ENCODE measurements at regions not wholly inside any gene's neighbourhood (a gene's known extent, or its start where the extent isn't known, plus 50 kb on each side); places are given as distances from the start of the nearest gene placed in this dataset.

DNA sequence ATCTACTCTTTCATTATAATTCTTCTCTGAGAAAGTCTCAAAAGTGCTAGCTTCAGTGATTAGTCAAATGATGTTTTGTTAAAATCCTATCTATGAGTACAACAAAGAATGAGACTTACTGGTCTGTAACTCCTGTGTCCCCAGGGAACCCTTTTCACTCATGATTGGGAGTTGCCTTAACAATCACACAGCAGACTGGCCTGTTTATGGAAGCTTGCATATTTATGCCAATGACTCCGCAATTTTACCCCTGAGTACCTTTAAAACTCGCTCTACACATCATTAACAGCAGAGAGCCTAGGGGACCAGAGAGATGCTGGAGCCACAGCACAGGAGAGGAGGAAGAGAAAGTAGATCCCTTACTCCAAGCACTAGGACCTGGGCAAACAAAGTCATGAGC, 628.1 kb downstream of the IGSF11 start:
- TF ChIP-seq, protein P1, sequence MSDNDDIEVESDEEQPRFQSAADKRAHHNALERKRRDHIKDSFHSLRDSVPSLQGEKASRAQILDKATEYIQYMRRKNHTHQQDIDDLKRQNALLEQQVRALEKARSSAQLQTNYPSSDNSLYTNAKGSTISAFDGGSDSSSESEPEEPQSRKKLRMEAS (IDR thresholded peaks at IDR 0.05; ENCODE audit: low read depth, low read length), result no peak
- TF ChIP-seq, protein P2, sequence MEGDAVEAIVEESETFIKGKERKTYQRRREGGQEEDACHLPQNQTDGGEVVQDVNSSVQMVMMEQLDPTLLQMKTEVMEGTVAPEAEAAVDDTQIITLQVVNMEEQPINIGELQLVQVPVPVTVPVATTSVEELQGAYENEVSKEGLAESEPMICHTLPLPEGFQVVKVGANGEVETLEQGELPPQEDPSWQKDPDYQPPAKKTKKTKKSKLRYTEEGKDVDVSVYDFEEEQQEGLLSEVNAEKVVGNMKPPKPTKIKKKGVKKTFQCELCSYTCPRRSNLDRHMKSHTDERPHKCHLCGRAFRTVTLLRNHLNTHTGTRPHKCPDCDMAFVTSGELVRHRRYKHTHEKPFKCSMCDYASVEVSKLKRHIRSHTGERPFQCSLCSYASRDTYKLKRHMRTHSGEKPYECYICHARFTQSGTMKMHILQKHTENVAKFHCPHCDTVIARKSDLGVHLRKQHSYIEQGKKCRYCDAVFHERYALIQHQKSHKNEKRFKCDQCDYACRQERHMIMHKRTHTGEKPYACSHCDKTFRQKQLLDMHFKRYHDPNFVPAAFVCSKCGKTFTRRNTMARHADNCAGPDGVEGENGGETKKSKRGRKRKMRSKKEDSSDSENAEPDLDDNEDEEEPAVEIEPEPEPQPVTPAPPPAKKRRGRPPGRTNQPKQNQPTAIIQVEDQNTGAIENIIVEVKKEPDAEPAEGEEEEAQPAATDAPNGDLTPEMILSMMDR (IDR thresholded peaks at IDR 0.05; ENCODE audit: low read depth, low read length), result no peak
- TF ChIP-seq POLR2A (IDR thresholded peaks at IDR 0.05; ENCODE audit: extremely low read depth, insufficient read length) (no peak), MYC (IDR thresholded peaks at IDR 0.05; ENCODE audit: low read depth, low read length) (no peak)
- no peak overlapping the region for H3K4me3 ChIP-seq (ENCODE audit: low read depth, low read length)
- no peak for DNase-seq (ENCODE audit: low read depth)

DNA sequence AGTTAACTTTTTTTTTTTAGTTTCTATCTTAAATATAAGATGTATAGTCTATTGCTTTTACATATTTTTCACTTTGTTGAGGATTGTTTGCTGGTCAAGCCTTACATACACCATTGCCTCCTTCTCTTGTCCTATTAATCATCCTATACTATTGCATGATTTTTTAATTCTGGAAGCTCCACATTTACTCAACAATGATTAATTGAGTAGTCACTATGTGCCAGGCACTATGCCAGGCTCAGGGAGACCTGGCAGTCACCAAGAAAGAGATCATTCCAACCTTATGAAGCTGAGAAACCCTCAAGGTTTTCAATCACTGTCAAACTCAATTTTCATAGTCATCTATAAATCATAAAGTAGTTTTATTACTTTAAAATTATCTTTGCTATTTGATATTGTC, 626.2 kb downstream of the IGSF11 start:
- TF ChIP-seq MYC (IDR thresholded peaks at IDR 0.05; ENCODE audit: low read depth, low read length) (no peak), POLR2A (IDR thresholded peaks at IDR 0.05; ENCODE audit: extremely low read depth, insufficient read length) (no peak)
- TF ChIP-seq, protein P1 (IDR thresholded peaks at IDR 0.05; ENCODE audit: low read depth, low read length), result no peak
- TF ChIP-seq, protein P2 (IDR thresholded peaks at IDR 0.05; ENCODE audit: low read depth, low read length), result no peak
- no peak for DNase-seq (ENCODE audit: low read depth)
- no peak overlapping the region for H3K4me3 ChIP-seq (ENCODE audit: low read depth, low read length)

DNA sequence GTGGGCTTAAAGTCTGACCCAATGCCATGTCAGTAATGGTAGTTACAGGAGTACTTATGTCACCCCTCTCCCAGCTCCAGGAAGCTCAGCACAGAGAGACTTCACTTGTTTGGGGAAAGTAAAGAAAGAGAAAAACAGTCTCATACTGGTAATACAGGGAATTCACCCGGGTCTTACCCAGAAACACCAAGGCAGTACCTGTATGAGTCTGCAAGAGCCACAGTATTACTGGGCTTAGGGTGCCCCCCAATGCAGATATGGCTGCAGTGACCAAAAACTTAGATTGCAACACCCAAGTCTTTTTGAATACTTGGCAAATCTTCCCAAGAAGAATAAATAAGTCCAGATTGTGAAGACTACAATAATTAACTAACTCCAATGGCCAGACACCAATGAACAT, 622.1 kb downstream of the IGSF11 start:
- TF ChIP-seq POLR2A (IDR thresholded peaks at IDR 0.05; ENCODE audit: extremely low read depth, insufficient read length), result no peak
- TF ChIP-seq, protein P1 (IDR thresholded peaks at IDR 0.05; ENCODE audit: low read depth, low read length), result no peak
- no peak for TF ChIP-seq MYC (IDR thresholded peaks at IDR 0.05; ENCODE audit: low read depth, low read length)
- TF ChIP-seq, protein P2 (IDR thresholded peaks at IDR 0.05; ENCODE audit: low read depth, low read length), result no peak
- H3K4me3 ChIP-seq (ENCODE audit: low read depth, low read length), result no peak overlapping the region
- DNase-seq (ENCODE audit: low read depth), result no peak

DNA sequence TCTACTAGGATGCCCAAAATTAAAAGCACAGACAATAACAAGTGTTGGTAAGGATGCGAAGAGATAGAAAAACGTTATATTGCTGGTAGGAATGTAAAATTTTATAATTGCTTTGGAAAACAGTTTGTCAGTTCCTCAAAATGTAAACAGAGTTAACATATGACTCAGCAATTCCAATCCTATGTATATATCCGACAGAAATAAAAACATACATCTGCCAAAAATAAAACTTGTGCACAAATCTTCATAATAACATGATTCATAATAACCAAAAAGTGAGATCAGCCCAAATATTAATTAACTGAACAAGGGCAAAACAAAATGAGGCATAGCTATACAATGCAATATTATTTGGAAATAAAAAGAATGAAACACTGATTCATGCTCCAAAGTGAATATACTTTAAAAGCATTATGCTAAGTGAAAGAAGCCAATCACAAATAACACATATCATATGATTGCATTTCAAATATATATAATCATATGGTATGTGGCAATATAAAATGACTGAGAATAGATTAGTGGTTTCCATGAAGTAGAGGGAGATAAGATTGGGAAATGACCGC, 609.3 kb downstream of the IGSF11 start:
- no peak for TF ChIP-seq POLR2A (IDR thresholded peaks at IDR 0.05; ENCODE audit: extremely low read depth, insufficient read length)
- no peak for TF ChIP-seq MYC (IDR thresholded peaks at IDR 0.05; ENCODE audit: low read depth, low read length)
- TF ChIP-seq, protein P2 (IDR thresholded peaks at IDR 0.05; ENCODE audit: low read depth, low read length), result no peak
- TF ChIP-seq, protein P1 (IDR thresholded peaks at IDR 0.05; ENCODE audit: low read depth, low read length), result no peak
- H3K4me3 ChIP-seq (ENCODE audit: low read depth, low read length), result no peak overlapping the region
- DNase-seq (ENCODE audit: low read depth), result no peak

DNA sequence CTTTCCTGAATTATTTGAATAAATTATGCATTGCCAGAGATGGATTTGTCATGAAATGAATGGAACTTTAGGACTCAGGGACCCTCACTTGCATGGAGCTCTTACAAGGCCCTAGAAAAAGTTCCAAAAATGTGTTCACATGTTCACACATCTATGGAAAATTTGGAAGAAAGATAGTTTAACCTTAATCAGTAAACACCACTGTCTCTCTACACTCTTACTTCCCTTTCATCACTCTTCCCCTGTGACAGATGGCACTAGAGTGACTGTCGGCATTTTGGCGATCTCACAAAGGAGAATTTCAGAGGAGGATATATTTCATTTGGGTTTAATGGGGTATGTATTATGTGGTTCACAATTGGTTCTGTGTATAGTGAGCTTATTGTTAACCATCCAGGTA, 600.8 kb downstream of the IGSF11 start:
- DNase-seq (ENCODE audit: low read depth), result no peak
- no peak overlapping the region for H3K4me3 ChIP-seq (ENCODE audit: low read depth, low read length)
- TF ChIP-seq, protein P2 (IDR thresholded peaks at IDR 0.05; ENCODE audit: low read depth, low read length), result no peak
- TF ChIP-seq MYC (IDR thresholded peaks at IDR 0.05; ENCODE audit: low read depth, low read length), result no peak
- TF ChIP-seq POLR2A (IDR thresholded peaks at IDR 0.05; ENCODE audit: extremely low read depth, insufficient read length), result no peak
- TF ChIP-seq, protein P1 (IDR thresholded peaks at IDR 0.05; ENCODE audit: low read depth, low read length), result no peak
